ENCODE measurements at regions not wholly inside any gene's neighbourhood (a gene's known extent, or its start where the extent isn't known, plus 50 kb on each side); places are given as distances from the start of the nearest gene placed in this dataset.

DNA sequence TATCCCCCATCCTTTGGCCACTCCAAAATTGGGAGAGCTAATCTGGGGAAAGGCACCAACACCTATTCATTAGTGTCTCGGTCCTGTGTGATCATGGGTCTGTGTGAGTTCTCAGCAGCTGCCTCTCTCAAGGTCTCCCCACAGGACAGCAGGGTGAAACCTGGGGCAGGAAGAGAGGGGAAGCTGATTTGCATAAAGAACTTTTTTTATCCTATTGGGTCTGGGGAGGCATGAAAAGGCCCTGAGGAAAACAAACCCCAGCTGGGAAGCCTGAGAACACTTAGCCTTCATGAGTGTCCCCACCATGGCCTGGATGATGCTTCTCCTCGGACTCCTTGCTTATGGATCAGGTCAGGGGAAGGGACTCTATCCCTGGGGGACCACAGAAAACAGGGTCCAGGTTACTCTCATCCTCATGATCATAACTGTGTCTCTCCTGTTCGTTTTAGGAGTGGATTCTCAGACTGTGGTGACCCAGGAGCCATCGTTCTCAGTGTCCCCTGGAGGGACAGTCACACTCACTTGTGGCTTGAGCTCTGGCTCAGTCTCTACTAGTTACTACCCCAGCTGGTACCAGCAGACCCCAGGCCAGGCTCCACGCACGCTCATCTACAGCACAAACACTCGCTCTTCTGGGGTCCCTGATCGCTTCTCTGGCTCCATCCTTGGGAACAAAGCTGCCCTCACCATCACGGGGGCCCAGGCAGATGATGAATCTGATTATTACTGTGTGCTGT is 116.0 kb upstream of the TOP3B start:
- no peak for DNase-seq (ENCODE audit: low read depth in 2 of 2, low spot score in 1 of 2)

DNA sequence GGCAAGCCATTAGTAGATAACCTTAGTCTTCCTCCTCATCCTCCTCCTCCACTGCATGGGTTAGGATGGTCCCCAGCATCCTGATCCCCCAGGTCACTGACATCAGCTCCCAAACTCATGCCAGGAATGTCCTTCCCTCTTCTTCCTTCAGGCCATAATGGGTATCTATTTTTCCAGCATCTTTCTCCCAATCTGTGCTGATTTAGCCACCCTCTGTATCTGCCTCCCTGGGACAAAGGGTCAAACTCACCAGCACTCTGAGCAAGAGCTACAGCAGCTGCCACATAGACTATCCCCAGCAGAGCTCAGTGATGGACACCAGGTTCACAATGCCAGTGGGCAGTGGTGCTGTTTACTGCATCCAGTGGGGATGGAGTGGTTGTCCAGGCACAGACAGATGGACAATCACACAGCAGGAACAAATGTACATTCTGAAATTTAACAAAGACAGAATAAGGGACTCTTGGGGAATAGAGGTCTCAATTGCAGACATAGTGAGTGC is 115.2 kb upstream of the TOP3B start:
- DNase-seq (ENCODE audit: low read depth in 2 of 2, low spot score in 1 of 2): no peak

DNA sequence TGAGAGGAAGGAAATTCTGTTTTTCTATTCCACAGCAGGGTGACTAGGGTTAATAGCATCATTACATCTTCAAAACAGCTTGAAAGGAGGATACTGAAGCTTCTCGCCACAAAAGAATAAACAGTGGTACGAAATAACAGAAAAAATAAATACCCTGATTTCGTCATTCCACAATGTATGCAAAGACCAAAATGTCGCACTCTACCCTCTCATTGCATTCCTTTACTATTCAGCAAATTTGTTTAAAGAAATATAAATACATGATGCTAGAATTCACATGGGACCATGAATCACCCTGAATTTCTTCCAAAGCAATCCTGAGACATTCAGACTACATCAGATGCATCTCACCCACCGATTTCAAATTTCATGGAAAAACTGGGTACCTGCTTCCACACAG is 112.3 kb upstream of the TOP3B start:
- DNase-seq (ENCODE audit: low read depth in 2 of 2, low spot score in 1 of 2): no peak

DNA sequence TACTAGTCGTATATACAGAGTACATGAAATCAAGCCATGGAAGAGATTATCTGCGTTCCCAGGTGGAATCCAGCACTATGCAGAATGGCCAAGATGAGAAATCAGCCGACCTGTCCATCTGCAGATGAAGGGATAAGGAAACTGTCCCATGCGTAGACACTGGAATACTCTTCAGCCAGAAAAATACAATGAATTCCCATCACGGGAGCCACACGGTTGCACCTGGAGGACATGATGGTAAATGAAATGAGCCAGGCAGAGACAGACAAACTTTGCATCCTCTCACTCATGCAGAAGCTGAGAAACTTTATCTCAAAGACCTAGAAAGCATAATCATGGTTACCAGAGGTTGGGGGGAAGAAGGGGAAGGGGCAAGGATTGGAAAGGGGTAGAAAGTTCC is 111.9 kb upstream of the TOP3B start:
- no peak for DNase-seq (ENCODE audit: low read depth in 2 of 2, low spot score in 1 of 2)

DNA sequence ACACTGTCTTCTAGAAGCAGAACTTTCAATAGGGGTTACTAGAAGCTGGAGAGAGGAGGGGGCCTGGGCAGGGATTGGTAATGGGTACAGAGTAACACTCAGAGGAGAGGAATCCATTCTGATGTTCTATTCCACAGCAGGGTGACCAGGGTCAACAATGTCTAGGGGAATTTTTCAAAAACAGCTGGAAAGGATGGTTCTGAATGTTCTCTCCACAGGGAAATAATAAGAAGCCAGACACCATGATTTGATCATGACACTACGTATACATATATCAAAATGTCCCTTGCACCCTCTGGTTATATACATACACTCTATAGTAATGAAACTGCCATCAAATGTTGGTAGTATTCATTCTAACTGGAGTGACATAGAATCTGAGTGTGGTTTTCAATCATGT is 111.2 kb upstream of the TOP3B start:
- DNase-seq (ENCODE audit: low read depth in 2 of 2, low spot score in 1 of 2): no peak

DNA sequence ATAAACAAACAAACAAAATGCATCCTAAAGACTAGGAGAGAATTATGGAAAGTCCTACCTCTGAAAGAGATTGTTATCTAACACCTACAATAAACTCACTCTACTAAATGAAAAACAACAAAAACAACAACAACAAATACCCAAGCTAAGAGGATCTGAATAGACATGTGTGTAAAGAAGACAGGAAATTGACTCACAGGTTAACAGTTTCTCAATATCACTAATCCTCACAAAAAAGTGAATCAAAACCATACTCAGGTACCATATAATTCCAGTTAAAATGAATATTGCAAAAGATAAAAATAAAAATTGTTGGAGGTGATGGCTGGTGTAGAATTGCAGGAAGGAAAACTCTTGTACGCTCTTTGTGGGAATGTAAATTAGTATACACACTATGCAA is 110.4 kb upstream of the TOP3B start:
- no peak for DNase-seq (ENCODE audit: low read depth in 2 of 2, low spot score in 1 of 2)

DNA sequence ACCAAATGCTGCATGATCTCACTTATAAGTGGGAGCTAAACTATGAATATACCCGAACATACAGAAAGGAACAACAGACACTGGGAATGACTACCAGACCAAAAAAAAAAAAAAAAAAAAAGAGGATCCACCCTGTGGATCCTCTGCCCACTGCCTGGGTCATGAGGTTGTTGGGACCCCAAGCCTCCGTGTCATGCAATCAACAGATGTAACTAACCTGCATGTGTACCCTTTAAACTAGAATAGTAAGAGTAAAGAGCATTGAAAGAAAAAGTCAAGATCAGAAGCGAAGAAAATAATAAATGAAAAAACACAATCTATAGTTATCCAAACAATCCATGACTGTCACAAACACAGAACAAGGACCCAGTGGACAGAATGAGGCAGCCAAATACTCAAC is 109.5 kb upstream of the TOP3B start:
- no peak for DNase-seq (ENCODE audit: low read depth in 2 of 2, low spot score in 1 of 2)

DNA sequence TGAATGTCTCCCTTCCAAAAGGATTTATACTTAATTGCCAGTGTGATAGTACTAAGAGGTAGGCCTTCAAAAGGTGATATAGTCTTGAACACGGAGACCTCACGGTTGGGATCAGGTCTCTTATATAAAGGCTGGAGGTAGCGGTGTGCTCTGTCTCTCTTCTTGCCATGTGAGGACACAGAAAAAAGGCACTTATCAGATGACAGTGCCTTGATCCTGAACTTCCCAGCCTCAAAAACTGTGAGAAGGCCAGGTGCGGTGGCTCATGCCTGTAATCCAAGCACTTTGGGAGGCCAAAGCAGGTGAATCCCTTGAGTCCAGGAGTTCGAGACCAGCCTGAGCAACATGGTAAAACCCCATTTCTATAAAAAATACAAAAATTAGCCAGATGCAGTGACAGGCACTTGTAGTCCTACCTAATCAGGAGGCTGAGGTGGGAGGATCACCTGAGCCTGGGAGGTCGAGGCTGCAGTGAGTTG is 108.9 kb upstream of the TOP3B start:
- no peak for DNase-seq (ENCODE audit: low read depth in 2 of 2, low spot score in 1 of 2)

DNA sequence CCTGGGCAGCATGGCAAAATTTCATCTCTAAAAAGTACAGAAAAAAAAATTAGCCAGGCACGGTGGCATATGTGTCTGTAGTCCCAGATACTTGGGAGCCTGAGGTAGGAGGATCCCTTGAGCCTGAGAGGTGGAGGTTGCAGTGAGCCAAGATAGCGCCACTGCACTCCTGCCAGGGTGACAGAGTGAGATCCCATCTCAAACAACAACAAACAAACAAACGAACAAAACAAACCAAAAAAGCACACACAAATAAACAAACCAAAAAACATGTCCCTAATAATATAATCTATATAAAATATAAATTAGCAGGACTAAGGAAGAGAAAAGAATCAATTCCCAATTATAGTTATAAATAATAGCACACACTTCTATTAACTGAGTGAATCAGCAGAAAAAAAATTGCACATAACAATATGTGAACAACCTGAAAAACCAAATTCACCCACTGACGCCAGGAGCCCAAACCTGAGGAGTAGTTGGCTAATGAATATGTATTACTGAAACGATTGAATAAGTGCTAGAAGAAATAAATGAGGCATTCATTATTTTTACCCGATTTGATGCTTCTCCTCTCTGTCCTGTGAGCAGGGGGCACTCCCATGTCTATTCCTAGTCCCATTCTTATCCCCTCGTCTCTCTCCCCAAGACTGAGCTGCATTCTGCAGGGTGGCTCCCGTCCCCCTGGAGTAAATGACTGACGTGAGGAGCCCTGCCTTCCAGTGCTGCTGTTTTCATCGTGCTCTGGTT is 108.2 kb upstream of the TOP3B start:
- DNase-seq (ENCODE audit: low read depth in 2 of 2, low spot score in 1 of 2): no peak

DNA sequence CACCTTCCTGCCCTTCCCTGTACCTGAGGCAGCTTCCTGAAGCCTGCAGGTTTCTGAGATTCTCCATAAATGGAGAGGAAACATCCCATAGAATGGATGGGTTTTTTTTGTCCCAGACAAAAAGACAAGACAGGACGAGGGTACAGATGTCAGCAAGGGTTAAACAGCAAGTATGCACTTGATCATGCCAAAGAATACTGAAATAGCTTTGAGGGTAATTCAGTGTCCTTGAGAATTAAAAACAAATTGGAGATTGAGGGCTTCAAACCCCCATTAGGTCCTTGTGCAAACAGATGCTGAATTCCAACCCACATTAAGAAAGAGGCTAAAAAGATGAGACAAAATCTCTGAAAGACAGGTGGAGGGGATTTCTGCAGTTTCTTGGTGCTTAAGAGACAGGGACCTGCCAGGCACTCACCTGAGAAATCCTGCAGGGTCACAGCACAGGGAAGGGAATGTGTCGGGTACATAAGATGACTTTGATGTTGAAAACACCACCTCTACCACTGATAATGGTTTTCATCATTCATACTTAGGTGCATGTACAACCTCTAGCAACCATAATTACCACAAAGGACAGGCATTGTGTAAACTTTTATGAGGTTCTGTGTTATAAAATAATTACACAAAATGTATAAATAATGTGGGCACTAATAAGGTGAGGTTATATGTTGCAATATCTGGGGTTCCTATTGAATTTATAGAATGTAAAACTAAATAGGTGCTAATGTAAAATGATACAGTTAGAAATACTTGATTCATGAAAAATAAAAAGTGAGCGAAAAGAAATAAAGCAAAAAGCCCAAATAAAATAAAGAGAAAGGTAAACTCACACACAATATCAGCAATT is 107.1 kb upstream of the TOP3B start:
- no peak for DNase-seq (ENCODE audit: low read depth in 2 of 2, low spot score in 1 of 2)

DNA sequence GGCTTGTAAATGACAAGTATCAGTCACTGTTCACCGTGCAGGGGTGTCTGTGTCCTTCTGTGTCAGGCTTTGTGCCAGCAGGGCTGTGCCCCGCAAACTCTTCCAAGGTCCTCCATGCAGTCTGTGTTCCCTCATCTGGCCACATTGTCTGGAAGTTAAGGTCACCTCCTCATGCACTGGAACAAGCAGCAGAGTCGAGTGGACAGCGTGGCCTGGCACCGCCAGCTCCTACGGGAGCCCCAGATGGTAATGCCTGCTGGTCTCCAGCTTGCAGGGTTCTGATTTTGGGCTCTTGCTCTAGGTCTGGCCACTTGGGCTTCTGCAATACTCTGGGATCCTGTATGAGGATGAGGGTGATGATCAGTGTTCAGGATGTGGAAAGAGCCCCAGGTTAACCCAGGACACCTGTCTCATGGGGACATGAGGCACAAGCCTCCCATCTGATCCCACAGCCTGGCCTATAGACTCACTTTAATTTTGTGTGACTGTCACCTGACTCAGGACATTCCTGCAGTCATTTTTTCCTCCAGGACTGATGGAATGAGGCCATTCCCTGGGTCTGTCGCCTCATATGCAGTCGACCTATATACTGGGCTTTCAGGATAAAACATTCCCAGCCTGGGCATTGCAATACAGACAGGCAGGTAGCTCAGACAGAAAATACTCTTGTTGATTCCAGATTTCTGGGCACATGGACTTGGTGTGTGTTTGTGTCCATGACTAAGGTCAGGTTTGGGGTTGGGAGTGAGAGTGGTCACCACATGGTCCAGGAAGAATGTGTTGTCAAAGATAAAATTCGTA is 106.3 kb upstream of the TOP3B start:
- DNase-seq (ENCODE audit: low read depth in 2 of 2, low spot score in 1 of 2): no peak

DNA sequence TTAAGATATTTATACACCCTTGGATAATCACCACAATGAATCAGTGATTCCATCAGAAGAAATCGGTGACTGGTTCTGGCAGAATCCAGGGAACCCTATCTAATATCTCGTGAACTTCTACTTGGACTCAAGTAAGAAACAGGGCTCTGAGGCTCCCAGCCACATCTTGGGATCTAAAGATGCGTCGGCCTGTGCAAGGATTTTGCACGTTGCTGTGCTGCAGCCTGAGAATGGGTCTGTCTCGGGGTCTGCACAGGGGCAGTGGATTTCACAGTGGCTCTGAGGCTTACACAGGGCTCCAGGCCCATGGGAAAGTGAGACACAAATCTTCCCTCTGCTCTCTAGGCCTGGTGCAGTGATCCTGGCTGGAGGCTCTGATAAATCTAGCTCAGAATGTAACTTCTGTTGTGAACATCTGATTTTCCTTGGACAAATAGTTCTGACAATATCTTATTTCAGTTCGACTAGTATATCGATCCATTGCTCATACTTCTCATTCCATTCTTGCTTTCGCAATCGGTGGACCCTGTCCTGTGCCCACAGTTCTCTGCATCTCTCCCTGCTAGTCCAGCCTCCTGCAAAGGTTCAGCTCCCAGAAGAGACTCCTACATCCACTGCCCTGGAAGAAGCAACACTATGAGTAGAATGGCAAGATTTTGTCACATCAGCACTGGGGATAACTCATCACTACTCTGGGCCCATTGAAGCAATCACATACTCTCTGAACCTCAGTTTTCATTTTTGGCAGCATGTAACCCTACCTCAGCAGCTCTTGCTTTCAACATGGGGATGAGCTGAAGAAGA is 105.5 kb upstream of the TOP3B start:
- DNase-seq (ENCODE audit: low read depth in 2 of 2, low spot score in 1 of 2): no peak

DNA sequence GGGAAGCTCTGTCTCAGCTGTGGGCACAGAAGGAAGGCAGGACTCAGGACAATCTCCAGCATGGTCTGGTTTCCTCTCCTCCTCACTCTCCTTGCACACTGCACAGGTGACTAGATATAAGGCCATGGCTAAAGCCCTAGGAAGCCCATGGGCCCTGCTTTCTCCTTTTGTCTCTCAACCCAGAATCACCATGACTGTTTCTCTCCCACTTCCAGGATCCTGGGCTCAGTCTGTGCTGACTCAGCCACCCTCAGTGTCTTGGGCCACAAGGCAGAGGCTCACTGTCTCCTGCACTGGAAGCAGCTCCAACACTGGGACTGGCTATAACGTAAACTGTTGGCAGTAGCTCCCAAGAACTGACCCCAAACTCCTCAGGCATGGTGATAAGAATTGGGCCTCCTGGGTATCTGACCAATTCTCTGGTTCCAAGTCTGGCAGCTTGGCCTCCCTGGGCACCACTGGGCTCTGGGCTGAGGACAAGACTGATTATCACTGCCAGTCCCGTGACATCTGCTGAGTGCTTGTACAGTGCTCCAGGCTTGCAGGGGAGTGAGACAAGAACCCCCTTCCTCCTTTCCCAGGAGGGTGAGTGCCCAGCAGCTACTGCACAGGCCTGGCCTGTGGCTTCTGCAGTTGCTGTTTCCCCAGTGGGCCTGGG is 104.0 kb upstream of the TOP3B start:
- no peak for DNase-seq (ENCODE audit: low read depth in 2 of 2, low spot score in 1 of 2)

DNA sequence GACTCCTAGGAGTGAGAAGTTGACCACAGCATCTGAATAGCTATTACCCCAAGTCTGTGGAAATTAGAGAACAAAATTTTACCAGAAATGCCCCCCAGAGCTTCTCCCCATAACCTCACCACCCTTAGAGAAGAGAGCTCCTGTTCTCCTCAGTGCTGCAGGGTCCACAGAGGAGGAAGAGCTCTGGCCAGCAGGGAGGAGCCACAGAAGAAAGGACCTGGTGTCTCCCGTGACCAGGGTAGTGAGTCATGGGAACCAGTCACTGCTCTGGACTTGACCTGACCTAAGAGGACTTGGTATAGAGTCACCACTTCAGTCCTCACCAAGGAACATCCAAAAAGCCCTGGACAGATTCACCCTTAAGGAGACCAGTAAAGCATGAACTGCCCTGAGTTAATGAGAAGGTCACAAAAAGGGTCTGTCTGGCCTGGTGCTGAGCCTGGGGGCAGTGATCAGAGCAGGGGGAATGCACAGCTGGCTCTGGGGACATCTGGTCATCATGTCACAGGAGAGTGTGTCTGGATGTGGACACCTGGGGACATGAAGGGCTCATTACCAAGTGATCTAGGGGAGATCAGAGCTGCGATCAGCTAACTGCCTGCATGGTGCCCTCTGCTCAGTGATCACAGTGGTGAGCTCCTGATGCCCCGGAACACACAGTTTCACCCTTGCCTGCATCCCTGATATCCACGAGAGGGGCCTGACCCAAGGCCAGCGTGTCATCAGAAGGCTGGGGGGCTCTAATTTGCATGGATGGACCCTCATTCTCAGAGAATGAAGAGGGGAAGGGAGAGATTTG is 103.3 kb upstream of the TOP3B start:
- DNase-seq (ENCODE audit: low read depth in 2 of 2, low spot score in 1 of 2): no peak

DNA sequence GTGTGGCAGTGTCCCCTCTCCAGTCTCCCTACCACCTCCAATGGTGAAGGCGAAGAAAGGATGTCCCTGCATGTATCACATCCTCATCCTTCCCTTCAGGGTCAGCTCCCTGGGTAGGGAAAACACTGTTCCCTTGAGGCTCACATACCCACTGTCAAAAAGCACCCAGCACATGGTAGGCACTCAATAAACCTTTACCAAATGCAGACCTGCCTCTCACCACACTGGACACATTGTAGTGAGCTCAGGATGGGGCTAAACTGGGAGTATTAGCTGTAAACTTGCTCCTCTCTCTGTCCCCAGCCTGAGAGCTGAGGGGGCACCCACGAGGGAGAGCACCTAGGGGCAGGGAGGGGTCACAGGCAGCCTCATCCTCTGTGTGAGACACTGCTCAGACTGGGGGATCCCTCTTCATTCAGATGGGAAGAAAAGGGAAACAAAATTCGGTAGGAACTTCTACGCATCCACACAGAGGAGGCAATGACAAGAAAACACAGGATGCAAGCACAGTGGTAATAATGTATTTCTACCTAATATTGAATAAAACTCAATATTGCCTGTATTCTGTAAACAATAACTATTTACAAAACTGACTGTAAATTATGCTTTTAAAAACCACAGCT is 101.6 kb upstream of the TOP3B start:
- no peak for DNase-seq (ENCODE audit: low read depth in 2 of 2, low spot score in 1 of 2)

DNA sequence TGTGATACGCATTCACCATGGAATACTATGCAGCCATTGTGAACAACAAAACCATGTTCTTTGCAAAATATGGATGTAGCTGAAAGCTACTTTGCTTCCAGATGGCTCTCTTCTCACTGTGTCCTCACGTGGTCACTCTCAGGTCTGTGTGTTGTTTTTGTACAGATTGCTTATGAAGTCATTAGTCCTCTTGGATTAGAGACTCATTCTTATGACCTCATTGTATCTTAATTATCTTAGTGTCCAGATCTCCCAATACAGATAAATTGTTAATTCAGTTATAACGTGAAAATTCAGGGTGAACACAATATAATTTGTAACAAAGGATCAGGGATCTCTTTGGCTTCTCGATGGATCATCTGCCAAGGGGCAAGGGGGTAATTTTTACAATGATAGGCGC is 100.4 kb upstream of the TOP3B start:
- no peak for DNase-seq (ENCODE audit: low read depth in 2 of 2, low spot score in 1 of 2)

DNA sequence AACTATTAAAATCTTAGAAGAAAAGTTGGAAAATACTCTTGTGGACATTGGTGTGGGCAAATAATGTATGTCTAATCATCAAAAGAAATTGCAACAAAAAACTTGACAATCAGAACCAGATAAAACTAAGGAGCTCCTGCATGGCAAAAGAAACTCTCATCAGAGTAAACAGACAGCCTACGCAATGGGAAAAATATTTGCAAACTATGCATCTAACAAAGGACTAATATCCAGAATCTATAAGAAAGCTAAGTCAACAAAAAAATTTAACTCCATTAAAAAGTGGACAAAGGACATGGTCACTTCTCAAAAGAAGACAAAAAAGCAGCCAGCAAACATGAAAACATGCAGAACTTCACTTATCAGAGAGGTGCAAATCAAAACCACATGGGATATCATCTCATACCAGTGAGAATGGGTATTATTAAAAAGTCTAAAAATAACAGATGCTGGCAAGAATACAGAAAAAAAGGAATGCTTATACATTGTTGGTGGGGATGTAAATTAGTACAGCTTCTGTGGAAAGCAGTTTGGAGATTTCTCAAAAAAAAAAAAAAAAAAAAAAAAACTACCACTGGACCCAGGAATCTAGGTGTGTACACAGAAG is 99.7 kb upstream of the TOP3B start:
- no peak for DNase-seq (ENCODE audit: low read depth in 2 of 2, low spot score in 1 of 2)

DNA sequence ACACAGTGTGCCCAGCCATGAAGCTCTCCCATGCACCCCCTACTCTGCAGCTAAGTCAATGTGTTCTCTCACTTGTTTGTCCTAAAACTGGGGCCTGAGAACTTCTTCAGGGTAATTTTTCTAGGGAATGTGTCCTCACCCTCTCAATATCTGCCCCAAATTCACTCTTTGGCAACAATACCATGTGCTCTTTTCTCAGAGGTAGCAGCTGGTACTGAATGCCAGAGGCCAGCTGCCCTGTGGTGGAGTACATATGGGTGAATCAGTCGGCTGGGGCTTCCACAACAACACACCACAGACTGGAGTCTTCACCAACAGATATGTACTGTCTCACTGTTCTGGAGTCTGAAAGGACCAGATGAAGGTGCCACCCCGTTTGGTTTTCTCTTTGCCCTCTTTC is 97.7 kb upstream of the TOP3B start:
- DNase-seq (ENCODE audit: low read depth in 2 of 2, low spot score in 1 of 2): no peak

Measured in stimulated activated CD8-positive, alpha-beta memory T cell treated with anti-CD3 and anti-CD28 coated beads, Interleukin-4, amount 100 ng/mL, for 1 hour (primary cell).